Upper lobe of right lung (tissue), 1 donor: ENCODE measurements at regions not wholly inside any gene's neighbourhood (a gene's known extent, or its start where the extent isn't known, plus 50 kb on each side); places are given as distances from the start of the nearest gene placed in this dataset.

Source experiments
- ATAC-seq: fragments of 200-7000 bp; cut with Tn5 transposase; one replicate; pipeline ENCODE4 v1.9.1; 2020; ENCODE audit warnings: mild to moderate bottlenecking, moderate library complexity
- DNase-seq: peaks from one replicate; pipeline ENCODE4 v3.0.0-alpha.2; 2020
- H3K27ac ChIP-seq: fragments of 200-600 bp; one replicate; pipeline ENCODE4 v1.8.0; 2022
- H3K27me3 ChIP-seq: fragments of 200-600 bp; one replicate; pipeline ENCODE4 v1.8.0; 2022; ENCODE audit warnings: mild to moderate bottlenecking
- H3K36me3 ChIP-seq: fragments of 200-600 bp; one replicate; pipeline ENCODE4 v1.8.0; 2022
- H3K4me1 ChIP-seq: fragments of 200-600 bp; one replicate; pipeline ENCODE4 v1.8.0; 2022
- H3K4me3 ChIP-seq: fragments of 200-600 bp; one replicate; pipeline ENCODE4 v1.8.0; 2022; ENCODE audit warnings: mild to moderate bottlenecking
- H3K9me3 ChIP-seq: fragments of 200-600 bp; one replicate; pipeline ENCODE4 v1.8.0; 2022
- CTCF ChIP-seq: fragments of 200-600 bp; IDR thresholded peaks from one replicate; pipeline ENCODE4 v1.8.0; 2022; ENCODE audit warnings: antibody characterized with exemption
- intact Hi-C: fragments of 100-400 bp; cut with DNase I; formaldehyde crosslinking; loops from one replicate; pipeline ENCODE4 v1.11.0; 2022
- donor health status: DM: no; HTN: yes; CAD: no; lungs with severe emphysema.

GRCh38 chr15:61401903-61402698, 173.0 kb upstream of the RORA start:
- no peak overlapping the region for H3K27ac ChIP-seq
- intact Hi-C loops, result no loop called here
- no peak for ATAC-seq
- no peak for DNase-seq
- H3K27me3 ChIP-seq, result no peaks in the 10 kb centered on the region
- TF ChIP-seq CTCF, result no peak
- no peaks in the 10 kb centered on the region for H3K36me3 ChIP-seq
- H3K9me3 ChIP-seq, result no peaks in the 10 kb centered on the region
- H3K4me1 ChIP-seq, result no peaks in the 10 kb centered on the region
- no peak overlapping the region for H3K4me3 ChIP-seq

GRCh38 chr15:61398310-61398709, 169.2 kb upstream of the RORA start:
- no peaks in the 10 kb centered on the region for H3K36me3 ChIP-seq
- H3K4me3 ChIP-seq, result no peak overlapping the region
- TF ChIP-seq CTCF, result no peak
- no peak overlapping the region for H3K27ac ChIP-seq
- ATAC-seq, result no peak
- H3K9me3 ChIP-seq, result no peaks in the 10 kb centered on the region
- H3K4me1 ChIP-seq, result no peaks in the 10 kb centered on the region
- no peak for DNase-seq
- intact Hi-C loops, result no loop called here
- no peaks in the 10 kb centered on the region for H3K27me3 ChIP-seq

- intact Hi-C loops, result no loop called here
- no peak overlapping the region for H3K27ac ChIP-seq
- H3K4me3 ChIP-seq, result no peak overlapping the region
- H3K36me3 ChIP-seq, result no peaks in the 10 kb centered on the region
- H3K9me3 ChIP-seq, result no peaks in the 10 kb centered on the region
- H3K4me1 ChIP-seq, result no peaks in the 10 kb centered on the region
- H3K27me3 ChIP-seq, result no peaks in the 10 kb centered on the region
- no peak for ATAC-seq
- TF ChIP-seq CTCF, result no peak
- DNase-seq, result no peak
Measured at GRCh38 chr15:61396235-61396919, 167.3 kb upstream of the RORA start.

GRCh38 chr15:61393949-61394348, 164.8 kb upstream of the RORA start:
- no peaks in the 10 kb centered on the region for H3K9me3 ChIP-seq
- DNase-seq (no peak), ATAC-seq (no peak)
- no peak overlapping the region for H3K4me3 ChIP-seq
- H3K27ac ChIP-seq, result no peak overlapping the region
- no peaks in the 10 kb centered on the region for H3K4me1 ChIP-seq
- intact Hi-C loops, result no loop called here
- TF ChIP-seq CTCF, result no peak
- H3K27me3 ChIP-seq, result no peaks in the 10 kb centered on the region
- H3K36me3 ChIP-seq, result no peaks in the 10 kb centered on the region

- Histone ChIP-seq H3K27me3 (no peaks in the 10 kb centered on the region), H3K36me3 (no peaks in the 10 kb centered on the region), H3K4me1 (no peaks in the 10 kb centered on the region), H3K27ac (no peak overlapping the region), H3K9me3 (no peaks in the 10 kb centered on the region), H3K4me3 (no peak overlapping the region)
- no peak for ATAC-seq
- intact Hi-C loops, result no loop called here
- DNase-seq, result no peak
- no peak for TF ChIP-seq CTCF
Measured at GRCh38 chr15:61393524-61393923, 164.4 kb upstream of the RORA start.
